ENCODE measurements at regions not wholly inside any gene's neighbourhood (a gene's known extent, or its start where the extent isn't known, plus 50 kb on each side); places are given as distances from the start of the nearest gene placed in this dataset.

GRCh38 chr6:121844898-121845297 lies 409.5 kb downstream of the GJA1 start:
- no peak for TF ChIP-seq GATA3 (IDR thresholded peaks at IDR 0.05; ENCODE audit: low read depth, low read length)
- TF ChIP-seq GATA2 (IDR thresholded peaks at IDR 0.05; ENCODE audit: low read depth, low read length), result no peak

Measured in SH-SY5Y (cell line).